ENCODE measurements at regions not wholly inside any gene's neighbourhood (a gene's known extent, or its start where the extent isn't known, plus 50 kb on each side); places are given as distances from the start of the nearest gene placed in this dataset.
"Not testable (repeated sequence)": the region's sequence is repeated elsewhere in the genome, so short reads cannot be mapped to it uniquely, and the experiment has no call there.

DNA sequence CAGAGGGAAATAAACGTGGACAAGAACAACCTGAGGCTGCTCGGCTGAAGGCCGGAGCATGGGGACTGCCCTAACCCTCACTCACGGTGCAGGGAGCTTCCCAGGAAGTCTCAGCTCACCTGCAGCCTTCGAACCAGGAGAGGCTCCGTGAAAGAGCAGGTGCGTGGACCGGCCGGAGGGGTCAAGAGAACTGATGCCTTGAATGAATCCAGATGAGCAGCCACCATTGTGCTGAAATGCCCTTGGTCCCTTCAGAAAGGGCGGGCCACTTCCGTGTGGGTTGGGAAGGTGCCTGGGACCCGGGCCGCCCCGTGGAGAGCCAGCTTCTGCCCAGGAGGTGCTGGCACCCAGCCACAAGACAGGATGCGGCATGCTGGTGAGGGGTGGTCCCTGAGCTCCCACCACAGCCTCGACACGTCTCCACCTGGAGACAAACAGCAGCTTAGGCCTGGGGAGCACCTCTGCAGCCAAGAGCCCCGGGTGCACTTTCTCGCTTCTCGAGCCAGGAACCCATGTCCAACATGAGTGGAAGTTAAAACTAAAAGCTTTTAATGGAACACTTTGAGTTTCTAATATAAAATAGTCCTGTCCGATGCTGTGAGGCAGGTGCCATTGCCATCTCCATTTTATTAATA, 83.5 kb downstream of the TTLL2 start:
- peak; percentile 50 for DNase-seq

DNA sequence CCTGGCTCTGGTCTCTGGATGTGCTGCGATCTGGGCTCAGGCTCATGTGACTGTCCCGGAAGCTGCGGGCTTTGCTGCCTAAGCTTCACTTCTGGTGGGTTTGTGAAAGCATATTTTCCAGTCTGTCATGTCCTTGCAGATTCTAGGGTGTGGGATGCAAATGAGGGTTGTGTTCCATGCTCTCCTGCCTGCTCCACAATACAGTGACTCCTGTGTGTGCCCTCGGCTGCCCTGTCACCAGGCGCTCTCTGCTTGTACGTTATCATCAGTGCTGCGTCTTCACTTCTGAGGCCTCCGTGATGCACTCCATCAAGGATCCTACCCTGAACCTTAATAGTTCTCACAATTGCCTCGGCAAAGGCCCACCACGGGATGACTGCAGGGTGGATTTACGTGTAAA, 84.2 kb downstream of the TTLL2 start:
- DNase-seq: peak; percentile 47

DNA sequence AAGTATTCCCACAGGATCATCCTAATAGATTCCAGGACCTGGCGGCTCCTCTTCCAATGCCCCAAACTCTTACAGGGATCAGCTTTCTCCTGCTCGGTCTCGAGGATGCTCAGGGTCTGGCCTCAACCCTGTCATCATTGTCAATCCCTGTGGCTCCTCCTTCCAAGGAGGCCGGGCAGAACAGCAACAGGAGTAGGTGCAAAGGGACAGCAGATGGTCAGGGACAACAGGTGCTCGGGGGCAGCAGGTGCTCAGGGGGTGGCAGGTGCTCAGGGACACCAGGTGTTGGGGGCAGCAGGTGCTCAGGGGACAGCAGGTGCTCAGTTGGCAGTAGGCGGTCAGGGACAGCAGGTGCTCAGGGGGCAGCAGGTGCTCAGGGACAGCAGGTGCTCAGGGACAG, 84.8 kb downstream of the TTLL2 start:
- no peak for DNase-seq

DNA sequence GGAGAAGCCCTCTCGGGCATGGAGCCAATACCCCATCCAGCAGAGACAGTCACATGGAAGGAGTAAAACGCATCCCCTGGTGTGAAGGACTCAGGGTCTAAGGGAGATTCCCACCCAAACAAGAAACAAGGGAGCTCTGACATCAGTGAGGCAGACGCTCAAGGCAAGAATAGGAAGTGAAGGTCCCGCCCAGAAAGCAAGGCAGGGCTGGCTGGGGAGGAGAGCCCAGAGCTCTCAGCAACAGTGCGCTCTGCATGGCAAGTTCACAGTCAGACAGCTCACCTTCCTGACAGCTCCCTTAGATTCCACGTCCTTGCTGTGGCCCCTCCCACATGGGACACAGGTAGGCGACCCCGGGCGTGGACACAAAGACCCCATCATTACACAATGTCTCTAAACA, 85.6 kb downstream of the TTLL2 start:
- peak; percentile 45 for DNase-seq

DNA sequence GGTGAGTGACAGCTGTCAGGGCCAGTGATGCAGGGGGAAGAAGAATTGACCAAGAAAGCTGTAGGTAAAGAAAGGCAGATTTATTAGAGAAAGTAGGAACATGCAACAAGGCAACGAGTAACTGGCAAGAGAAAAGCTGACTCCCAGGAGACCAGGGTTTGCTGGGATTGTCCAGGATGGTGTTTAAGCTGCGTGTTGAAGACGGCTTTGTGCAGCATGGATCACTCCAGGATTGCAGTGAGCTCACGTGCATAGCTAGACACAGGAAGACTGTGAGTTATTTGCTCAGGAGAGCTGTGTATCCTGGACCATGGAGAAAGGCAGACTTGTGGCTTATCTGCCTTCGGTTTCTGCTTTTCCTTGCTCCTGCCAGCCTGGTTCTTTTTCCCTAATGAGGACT, 87.6 kb downstream of the TTLL2 start:
- DNase-seq: no peak

DNA sequence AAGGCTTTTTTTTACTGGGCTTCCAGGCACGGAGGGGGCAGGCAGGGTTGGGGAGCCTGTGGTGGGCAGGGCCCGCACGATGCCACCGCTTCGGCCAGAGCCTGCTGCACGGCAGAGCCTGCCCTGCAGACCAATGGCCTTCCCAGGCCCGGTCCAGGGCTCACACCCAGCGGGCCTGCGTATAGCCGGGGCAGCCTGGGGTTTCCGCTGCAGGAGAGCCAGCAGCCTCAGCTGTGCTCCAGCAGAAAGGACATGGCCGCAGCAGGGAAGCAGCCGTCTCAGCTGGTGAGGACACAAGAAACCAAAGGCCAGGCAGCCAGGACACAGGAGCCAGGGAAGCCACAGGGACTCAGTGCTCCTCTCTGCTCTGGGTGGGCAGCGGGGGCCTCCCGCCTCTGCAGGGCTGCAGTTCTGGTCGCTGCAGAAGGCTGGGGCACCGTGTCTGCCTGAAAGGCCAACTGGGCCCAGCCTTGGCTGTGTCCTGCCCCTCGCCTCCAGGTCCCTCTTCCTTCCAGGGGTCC, 90.6 kb downstream of the TTLL2 start:
- peak; percentile 49 for DNase-seq

DNA sequence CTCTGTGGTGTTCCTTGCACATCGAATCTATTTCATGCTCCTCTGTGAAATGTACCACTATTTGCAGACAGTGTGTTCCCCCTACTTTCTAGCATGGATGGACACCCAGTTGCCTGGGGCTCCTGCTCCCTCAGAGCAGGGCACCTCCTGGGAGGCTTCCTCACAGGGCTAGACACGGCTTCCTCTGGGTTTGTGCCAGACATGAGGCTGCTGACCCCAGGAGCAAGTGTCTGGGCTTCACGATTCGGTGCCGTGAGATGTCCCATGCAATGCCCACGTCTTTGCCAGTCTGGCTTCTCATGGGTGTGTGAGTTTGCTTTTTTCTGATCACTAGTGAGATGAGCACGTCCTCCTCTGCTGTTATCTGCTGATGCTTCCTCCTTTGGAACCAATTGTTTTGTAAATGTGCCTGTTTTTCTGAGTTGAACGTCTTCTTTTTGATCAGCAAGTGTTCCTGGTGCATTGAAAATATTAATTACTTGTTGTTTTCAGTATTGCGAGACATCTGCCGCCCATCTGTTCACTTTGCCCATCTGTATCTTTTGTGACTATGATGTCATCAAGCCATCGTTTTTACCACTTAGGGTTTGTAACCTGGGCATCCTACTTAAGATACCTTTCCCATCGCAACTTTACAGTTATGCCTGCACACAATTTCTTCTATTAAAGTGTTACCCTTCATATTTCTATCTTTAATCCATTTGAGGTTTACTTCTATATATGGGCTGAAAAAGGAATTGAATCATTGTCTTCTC, 92.0 kb downstream of the TTLL2 start:
- DNase-seq: peak; percentile 45

DNA sequence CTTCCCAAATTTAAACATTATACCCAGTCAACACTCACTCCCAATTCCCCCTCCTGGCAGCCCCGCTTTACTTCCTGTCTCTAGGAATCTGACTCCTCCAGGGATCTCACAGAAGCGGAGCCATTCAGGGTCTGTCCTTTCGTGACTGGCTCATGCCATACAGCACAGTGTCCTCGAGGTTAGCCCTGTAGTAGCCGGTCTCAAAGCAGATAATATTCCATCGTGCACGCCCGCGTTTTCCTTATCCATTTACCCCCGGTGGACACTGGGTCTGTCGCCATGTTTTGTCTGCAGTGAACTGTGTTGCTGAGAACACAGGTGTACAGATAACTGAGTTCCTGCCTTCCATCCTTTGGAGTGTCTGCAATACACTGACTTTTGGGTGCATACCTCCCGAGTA, 95.3 kb downstream of the TTLL2 start:
- DNase-seq: peak; percentile 51

DNA sequence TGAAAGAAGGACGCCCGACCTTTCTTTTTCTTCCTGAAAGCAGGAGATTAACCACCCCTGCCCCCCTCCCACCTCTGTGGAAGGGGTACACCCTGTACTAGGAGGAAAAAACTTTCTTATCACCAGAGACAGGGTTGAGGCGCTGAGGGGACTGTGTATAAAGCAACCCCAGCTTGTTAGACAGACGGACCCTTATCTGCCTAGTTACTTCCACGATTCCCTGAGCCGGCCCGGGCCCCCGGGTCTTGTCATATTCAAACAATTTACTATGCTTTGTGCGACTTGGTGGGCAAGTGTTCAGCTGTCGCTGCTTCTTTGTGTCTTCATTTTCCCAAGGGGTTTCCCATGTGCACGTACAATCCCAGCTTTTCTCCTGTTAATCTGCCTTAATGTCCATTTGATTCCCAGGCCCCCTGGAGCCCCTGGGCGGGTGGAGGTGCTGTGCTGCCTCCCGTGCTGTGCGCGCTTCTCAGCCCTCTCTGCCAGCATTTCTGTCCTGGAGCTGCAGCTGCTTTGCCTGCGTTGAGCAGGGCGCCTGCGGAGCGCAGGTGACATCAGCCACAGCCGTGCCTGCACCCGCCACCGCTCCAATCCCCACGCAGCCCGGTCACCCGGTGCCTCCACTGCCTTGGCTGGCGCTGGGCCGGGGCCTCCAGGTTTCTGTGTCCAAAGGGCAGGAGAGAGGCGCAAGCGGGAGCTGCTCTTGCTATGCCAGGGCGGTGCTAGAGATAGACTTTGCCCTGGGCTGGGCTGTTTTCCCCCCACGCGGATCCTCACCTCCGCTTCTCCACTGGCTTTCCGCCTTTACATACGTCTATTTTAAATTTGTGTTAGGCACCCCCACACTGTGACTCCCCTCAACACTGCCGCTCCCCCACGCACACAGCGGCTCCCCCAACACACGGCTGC, 96.2 kb downstream of the TTLL2 start:
- DNase-seq: peak; percentile 55

DNA sequence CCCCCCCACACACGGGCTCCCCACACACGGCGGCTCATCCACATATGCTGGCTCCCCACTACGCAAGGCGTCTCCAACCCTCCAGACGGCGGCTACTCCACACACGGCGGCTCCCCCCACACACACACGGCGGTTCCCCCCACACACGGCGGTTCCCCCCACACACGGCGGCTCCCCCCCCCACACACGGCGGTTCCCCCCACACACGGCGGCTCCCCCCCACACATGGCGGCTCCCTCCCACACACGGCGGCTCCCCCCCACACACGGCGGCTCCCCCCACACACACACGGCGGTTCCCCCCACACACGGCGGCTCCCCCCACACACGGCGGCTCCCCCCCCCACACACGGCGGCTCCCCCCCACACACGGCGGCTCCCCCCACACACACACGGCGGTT, 97.1 kb downstream of the TTLL2 start:
- DNase-seq: not testable (repeated sequence)

DNA sequence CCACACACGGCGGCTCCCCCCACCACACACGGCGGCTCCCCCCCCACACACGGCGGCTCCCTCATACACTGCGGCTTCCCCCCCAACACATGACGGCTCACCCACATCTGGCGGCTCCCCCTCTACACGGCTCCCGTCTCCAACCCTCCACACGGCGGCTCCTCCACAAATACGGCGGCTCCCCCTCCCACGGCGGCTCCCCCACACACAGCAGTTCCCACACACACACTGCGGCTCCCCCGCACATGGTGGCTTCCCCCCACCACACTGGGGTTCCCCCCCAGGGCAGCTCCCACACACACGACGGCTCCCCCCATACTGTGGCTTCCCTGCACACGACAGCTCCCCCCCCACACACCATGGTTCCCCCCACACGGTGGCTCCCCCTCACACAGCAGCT, 98.0 kb downstream of the TTLL2 start:
- DNase-seq: peak; percentile 20

DNA sequence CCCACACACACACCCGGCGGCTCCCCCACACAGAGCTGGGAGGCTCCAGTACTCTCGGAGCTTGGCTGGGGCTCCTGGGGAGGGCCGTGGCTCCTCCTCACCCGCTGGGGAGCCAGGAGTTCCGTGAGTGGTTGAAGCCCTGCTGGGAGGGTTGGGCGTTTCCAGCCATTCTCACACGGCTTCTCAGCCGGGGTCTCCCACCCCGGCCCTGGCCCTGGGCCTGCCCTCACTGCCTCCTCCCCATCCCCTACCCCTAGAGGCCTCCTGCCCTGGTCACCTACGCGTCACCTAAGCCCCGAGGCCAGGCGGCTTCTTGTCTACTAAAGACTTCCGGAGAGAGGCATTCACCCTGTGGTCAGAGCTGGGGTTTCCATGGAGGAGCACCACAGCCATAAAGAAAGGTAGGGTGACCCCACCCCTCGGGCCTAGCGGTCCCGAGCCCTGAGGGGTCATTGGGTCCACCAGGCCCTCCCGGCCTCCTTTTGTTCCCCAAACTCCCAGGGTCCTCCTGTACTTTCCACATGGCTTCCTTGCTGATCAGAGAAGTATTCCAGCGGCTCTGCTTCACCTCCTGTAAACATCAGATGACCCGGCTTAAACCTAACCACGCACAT, 99.3 kb downstream of the TTLL2 start:
- peak; percentile 52 for DNase-seq

DNA sequence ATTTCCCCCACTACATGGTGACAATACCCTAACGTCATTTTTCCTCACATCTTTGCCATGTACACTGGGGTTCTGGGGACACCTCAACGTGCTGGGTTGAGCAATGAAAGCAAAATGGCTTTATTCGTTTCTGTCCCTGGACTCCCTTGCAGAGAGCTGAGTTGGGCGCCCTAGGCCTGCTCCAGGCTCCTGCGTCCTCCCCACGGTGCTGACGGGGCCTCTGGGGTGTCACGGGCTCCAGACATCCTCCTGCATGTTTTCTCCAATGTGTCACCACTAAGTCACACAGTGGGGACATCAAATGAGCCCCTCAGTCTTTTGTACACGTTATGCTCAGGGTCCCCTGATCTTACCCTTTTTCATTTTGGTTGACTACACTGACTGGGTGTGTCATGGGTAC, 99.8 kb downstream of the TTLL2 start:
- no peak for DNase-seq

DNA sequence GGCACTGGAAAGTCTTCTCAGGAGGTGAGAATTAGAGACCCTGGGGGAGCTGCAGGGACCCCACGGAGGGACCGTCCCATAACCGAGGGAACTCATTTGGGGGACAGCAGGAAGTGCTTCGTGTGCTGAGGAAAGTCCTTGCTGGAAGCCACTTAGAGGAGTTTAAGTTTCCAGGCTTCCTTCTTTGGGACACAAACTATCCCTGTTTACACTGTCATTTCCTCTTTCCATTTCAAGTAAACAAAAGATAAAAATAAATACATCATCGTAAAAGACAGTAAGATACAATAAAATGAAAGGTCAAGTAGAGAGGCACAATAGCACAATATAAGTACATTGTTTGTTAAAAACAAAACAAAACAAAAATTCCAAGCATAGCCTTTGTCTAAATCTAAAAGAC, 101.2 kb downstream of the TTLL2 start:
- DNase-seq: no peak

DNA sequence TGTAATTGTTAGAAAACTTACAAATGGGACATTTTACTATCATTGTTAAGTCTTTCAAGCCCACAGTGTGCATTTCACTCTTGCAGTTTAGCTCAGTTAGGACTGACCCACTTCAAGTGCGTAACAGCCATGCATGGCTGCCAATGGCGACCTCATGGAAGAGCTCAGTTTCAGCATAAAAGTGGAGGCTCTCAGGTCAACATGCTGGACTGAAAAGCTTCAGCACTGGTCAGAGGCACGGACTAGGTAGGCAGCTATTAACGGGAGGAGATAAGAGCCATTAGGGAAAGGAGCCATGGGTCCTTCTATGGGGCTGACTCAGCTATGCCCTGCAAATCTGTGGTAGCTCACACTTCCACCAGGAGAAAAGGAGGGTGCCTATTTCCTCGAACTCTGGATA, 101.8 kb downstream of the TTLL2 start:
- DNase-seq: no peak

DNA sequence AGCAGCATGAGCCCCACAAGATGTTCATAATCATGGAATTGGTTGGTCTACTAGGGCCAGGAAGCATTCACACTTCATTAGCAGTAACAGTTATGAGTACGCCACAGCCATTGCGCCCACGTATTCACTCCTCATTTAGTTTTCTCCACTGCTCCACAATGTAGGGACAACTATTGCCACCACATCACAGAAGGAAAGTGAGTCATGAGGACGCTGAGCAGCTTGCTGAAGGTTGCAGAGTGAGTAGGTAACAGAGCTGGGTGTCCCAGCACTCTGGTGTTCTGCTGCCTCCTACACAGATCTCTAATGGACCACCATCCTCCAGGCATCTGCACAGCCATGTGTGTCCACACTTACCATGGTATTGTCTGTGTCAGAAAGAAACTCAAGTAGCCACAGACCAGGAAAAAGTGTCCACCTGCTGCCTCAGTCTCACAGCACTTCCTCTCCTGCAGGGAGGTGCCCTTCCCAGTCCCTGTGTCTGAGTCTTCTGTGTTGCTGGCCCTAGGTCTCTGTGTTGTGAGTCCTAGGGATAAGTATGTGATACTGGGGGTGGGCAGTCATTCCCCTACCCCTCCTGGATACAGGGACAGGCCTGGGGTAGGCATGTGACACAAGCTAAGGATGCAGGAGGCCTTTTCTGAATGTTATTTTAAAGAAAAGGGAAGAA, 103.9 kb downstream of the TTLL2 start:
- no peak for DNase-seq

DNA sequence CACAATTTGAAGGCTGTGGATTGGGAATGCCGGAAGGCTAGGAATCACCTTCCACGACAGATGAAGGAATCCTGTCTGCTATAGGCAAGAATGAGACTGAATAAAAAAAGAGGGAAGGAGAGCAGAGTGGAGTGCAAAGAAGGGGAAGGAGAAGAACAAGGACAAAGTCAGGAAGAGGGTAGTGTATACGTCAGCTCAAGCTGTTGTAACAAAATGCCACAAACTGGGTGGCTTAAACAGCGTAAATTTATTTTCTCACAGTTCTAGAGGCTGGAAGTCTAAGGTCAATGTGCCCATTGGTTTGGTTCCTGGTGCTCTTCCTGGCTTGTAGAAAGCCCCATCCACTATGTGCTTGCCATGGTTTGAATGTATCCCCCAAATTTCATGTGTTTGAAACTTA, 104.5 kb downstream of the TTLL2 start:
- DNase-seq: no peak

DNA sequence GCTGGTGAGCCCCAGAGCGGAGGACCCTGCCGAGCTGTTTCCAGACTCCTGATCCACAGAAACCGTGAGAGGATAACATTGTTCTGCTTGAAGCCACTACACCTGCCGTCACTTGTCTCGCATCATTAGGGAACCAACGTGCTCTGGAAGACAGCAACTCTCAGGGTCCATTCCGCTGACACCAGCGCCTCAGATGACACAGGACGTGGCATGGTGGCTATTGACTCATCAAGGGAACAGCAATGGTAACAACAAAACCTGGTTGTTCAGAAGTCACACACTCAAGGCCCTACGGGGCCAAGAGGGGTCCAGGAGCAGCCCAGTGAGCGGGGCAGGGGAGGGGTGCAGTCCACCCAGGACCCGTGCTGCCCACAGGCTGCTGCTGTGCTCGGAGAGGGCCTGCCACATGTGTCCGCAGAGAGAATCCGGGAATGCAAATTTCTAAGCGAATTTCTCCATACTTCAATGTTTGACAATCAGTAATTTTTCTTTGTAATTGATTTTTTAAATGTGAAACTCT, 110.4 kb downstream of the TTLL2 start:
- no peak for DNase-seq

DNA sequence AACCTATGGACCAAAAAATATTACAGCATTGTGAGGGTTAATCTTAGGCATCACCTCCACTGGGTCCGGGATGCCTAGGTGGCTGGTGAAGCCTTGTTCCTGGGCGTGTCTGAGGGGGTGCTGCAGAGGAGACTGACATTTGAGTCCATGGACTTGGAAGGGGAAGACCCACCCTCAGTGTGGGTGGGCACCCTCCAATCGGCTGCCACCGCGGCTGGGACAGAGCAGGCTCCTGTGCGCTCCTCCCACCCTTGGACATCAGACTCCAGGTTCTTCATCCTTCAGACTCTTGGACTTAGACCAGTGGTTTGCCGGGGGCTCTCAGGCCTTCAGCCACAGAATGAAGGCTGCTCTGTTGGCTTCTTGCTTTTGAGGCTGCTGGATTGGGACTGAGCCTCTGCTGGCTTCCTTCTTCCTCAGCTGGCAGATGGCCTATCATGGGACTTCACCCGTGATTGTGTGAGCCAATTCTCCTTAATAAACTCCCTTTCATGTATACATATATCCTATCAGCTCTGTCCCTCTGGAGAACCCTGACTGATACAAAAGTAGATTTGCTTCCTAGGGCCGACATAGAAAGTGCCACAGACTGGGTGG, 113.1 kb downstream of the TTLL2 start:
- no peak for DNase-seq

DNA sequence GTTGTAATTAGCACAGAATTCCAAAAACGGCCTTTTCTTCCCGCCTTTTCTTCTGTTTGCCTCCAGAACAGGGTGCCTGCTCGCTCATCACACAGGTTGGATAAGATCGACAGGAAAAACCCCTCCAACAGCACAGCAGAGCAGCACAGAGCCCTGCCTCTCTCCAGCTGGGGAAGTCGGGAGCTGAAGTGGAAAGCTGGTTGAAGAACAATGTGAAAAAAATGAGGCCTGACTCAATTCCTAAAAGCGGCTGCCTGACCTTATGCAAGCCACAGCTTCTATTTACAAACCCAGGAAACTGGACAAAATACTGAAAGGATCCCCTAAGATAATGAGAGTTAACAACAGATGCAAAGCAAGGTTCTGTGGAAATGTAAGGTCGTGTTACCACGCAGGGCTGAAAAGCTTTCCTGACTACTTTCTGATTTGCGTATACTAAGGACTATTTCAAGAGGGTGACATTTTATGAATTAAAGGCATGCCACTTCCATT, 116.9 kb downstream of the TTLL2 start:
- peak; percentile 88 for DNase-seq

DNA sequence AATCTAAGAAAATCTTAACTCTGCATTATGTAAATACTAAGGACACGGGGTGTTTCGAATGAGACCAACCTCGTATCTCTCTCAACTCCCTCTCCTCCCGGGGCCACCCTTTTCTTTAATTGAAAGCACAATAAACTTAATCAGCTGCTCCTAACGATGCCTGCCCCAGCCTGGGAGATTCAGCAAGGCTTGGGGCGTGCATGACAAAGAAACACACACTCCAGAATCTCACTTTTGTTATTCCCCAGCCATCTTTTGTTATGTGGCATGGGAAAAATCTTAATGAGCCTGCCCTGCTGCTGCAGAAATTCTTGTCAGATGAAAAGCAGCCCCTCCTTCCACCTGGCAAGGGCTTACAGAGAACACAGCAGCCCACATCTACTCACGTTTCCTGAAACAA, 117.4 kb downstream of the TTLL2 start:
- DNase-seq: peak; percentile 79
